IMR-90 (cell line): ENCODE measurements at regions not wholly inside any gene's neighbourhood (a gene's known extent, or its start where the extent isn't known, plus 50 kb on each side); places are given as distances from the start of the nearest gene placed in this dataset.

Experiments used
- ATAC-seq: fragments of 200-7000 bp; cut with Tn5 transposase; 2 replicates; pipeline ENCODE4 v1.9.1; 2020; ENCODE audit warnings: low read depth, mild to moderate bottlenecking, moderate library complexity
- BruUV-seq: library from RNA; stranded (reverse); fragments of 400-500 nt; replicated peaks from 2 replicates; lab custom pipeline; 2021; lab: Mats Ljungman, UMichigan
- CTCF ChIA-PET: fragments of 300-600 bp; formaldehyde crosslinking; extraction: SDS; loops from one replicate; lab custom pipeline; 2021; ENCODE audit warnings: antibody characterized with exemption; lab: Yijun Ruan, JAX
- POLR2A ChIA-PET: fragments of 300-600 bp; sonication (Branson Sonifier 250); formaldehyde crosslinking; loops from one replicate; lab custom pipeline; 2022; ENCODE audit warnings: antibody characterized with exemption; ENCODE audit not compliant: unreplicated experiment; lab: Charles Lee
- DNase-seq: peaks from one replicate; pipeline ENCODE4 v3.0.0; 2013
- H2AFZ ChIP-seq: replicated peaks from 2 replicates; pipeline ENCODE3; 2013; ENCODE audit warnings: low read length, mild to moderate bottlenecking; ENCODE audit not compliant: poor library complexity
- H2AK5ac ChIP-seq: 2 replicates; pipeline ENCODE4 v1.6.1; 2013; ENCODE audit warnings: low read depth, low read length, inconsistent platforms
- H2AK9ac ChIP-seq: replicated peaks from 2 replicates; pipeline ENCODE3; 2013; ENCODE audit warnings: mild to moderate bottlenecking, low read depth, low read length, moderate library complexity; ENCODE audit not compliant: poor library complexity
- H2BK120ac ChIP-seq: 2 replicates; pipeline ENCODE4 v1.6.1; 2013; ENCODE audit warnings: low read depth, low read length, inconsistent platforms
- H2BK15ac ChIP-seq: 3 replicates; pipeline ENCODE4 v1.6.1; 2013; ENCODE audit warnings: low read depth, low read length, inconsistent platforms
- H2BK20ac ChIP-seq: 2 replicates; pipeline ENCODE4 v1.6.1; 2013; ENCODE audit warnings: low read depth, mild to moderate bottlenecking, inconsistent platforms, low read length, moderate library complexity
- H2BK5ac ChIP-seq: 2 replicates; pipeline ENCODE4 v1.6.1; 2013; ENCODE audit warnings: mild to moderate bottlenecking, low read depth, low read length, inconsistent platforms; ENCODE audit not compliant: poor library complexity, severe bottlenecking
- H3K14ac ChIP-seq: replicated peaks from 2 replicates; pipeline ENCODE4 v1.6.1; 2013; ENCODE audit warnings: low read depth, low read length, inconsistent platforms
- H3K18ac ChIP-seq: 2 replicates; pipeline ENCODE4 v1.6.1; 2013; ENCODE audit warnings: low read depth, low read length, control low read depth
- H3K23ac ChIP-seq: 2 replicates; pipeline ENCODE4 v1.6.1; 2013; ENCODE audit warnings: low read depth, low read length, inconsistent platforms
- H3K27ac ChIP-seq: 2 replicates; pipeline ENCODE4 v1.5.1; 2013; ENCODE audit warnings: mild to moderate bottlenecking, control low read depth, low read length; ENCODE audit not compliant: insufficient read depth
- H3K27me3 ChIP-seq: 2 replicates; pipeline ENCODE4 v1.6.1; 2013; ENCODE audit warnings: low read length; ENCODE audit not compliant: control insufficient read depth, insufficient read depth
- H3K36me3 ChIP-seq: 2 replicates; pipeline ENCODE4 v1.6.1; 2013; ENCODE audit warnings: low read length, mixed read lengths; ENCODE audit not compliant: control insufficient read depth, insufficient read depth
- H3K4ac ChIP-seq: 2 replicates; pipeline ENCODE4 v1.6.1; 2013; ENCODE audit warnings: low read depth, low read length, inconsistent platforms
- H3K4me1 ChIP-seq: 2 replicates; pipeline ENCODE4 v1.6.1; 2013; ENCODE audit warnings: low read length, mixed read lengths; ENCODE audit not compliant: control insufficient read depth, insufficient read depth
- H3K4me2 ChIP-seq: 2 replicates; pipeline ENCODE4 v1.6.1; 2013; ENCODE audit warnings: low read depth, mild to moderate bottlenecking, control low read depth, low read length, moderate library complexity
- H3K4me3 ChIP-seq: 2 replicates; pipeline ENCODE4 v1.5.1; 2013; ENCODE audit warnings: low read depth, mild to moderate bottlenecking, control low read depth, low read length, moderate library complexity; ENCODE audit not compliant: insufficient read depth
- H3K56ac ChIP-seq: 2 replicates; pipeline ENCODE4 v1.6.1; 2013; ENCODE audit warnings: low read length, inconsistent platforms; ENCODE audit not compliant: insufficient read depth; ENCODE audit errors: extremely low read depth
- H3K79me1 ChIP-seq, 2 experiments: 2 replicates each; pipeline ENCODE4 v1.6.1; 2013; ENCODE audit warnings: low read length in 2 of 2, inconsistent platforms in 1 of 2, low read depth in 1 of 2
- H3K9ac ChIP-seq: 2 replicates; pipeline ENCODE4 v1.6.1; 2013; ENCODE audit warnings: low read depth, low read length, control low read depth
- H3K9me1 ChIP-seq: 2 replicates; pipeline ENCODE4 v1.6.1; 2013; ENCODE audit warnings: low read length, inconsistent platforms; ENCODE audit not compliant: insufficient read depth
- H3K9me3 ChIP-seq: 2 replicates; pipeline ENCODE4 v1.6.1; 2013; ENCODE audit warnings: low read length; ENCODE audit not compliant: control insufficient read depth, insufficient read depth
- H4K20me1 ChIP-seq: 2 replicates; pipeline ENCODE4 v1.6.1; 2013; ENCODE audit warnings: low read length, inconsistent platforms; ENCODE audit not compliant: insufficient read depth
- H4K5ac ChIP-seq: 2 replicates; pipeline ENCODE4 v1.6.1; 2013; ENCODE audit warnings: mild to moderate bottlenecking, low read depth, low read length, control low read depth
- H4K8ac ChIP-seq, 2 experiments: 2 replicates each; pipeline ENCODE4 v1.6.1; 2013; ENCODE audit warnings: low read depth in 2 of 2, low read length in 2 of 2, control low read depth in 1 of 2, inconsistent platforms in 1 of 2
- H4K91ac ChIP-seq: 2 replicates; pipeline ENCODE4 v1.6.1; 2013; ENCODE audit warnings: low read depth, low read length, inconsistent platforms; ENCODE audit not compliant: insufficient read depth
- BHLHE40 ChIP-seq: fragments of 150-350 bp; IDR thresholded peaks from 2 replicates; pipeline ENCODE4 v1.6.1; 2016; ENCODE audit warnings: mild to moderate bottlenecking, low read depth, low read length
- CEBPB ChIP-seq: IDR thresholded peaks from 2 replicates; pipeline ENCODE4 v1.6.1; 2012; ENCODE audit warnings: low read depth, low read length, improper control_type of control experiment
- CHD1 ChIP-seq: IDR thresholded peaks from 2 replicates; pipeline ENCODE4 v1.6.1; 2012; ENCODE audit warnings: low read depth, low read length, improper control_type of control experiment
- CTCF ChIP-seq: conservative IDR thresholded peaks from 2 replicates; pipeline ENCODE4 v1.5.1; 2012; ENCODE audit warnings: mild to moderate bottlenecking, low read depth, low read length, improper control_type of control experiment
- ELK1 ChIP-seq: fragments of 150-350 bp; IDR thresholded peaks from 2 replicates; pipeline ENCODE4 v1.6.1; 2016; ENCODE audit warnings: low read depth, mild to moderate bottlenecking, low read length, moderate library complexity, borderline replicate concordance
- FOS ChIP-seq: fragments of 150-350 bp; IDR thresholded peaks from 2 replicates; pipeline ENCODE4 v1.6.1; 2016; ENCODE audit warnings: low read depth, low read length
- MAFK ChIP-seq: IDR thresholded peaks from 2 replicates; pipeline ENCODE4 v1.6.1; 2012; ENCODE audit warnings: low read depth, low read length, improper control_type of control experiment
- MAZ ChIP-seq: IDR thresholded peaks from 2 replicates; pipeline ENCODE4 v1.6.1; 2012; ENCODE audit warnings: low read depth, mild to moderate bottlenecking, low read length, improper control_type of control experiment, moderate library complexity, borderline replicate concordance
- MXI1 ChIP-seq: IDR thresholded peaks from 2 replicates; pipeline ENCODE4 v1.6.1; 2012; ENCODE audit warnings: low read depth, mild to moderate bottlenecking, low read length, moderate library complexity, borderline replicate concordance
- NFE2L2 ChIP-seq: fragments of 150-350 bp; IDR thresholded peaks from 2 replicates; pipeline ENCODE4 v1.6.1; 2016; ENCODE audit warnings: low read depth, mild to moderate bottlenecking, low read length
- POLR2A ChIP-seq: IDR thresholded peaks from 2 replicates; pipeline ENCODE4 v1.6.1; 2012; ENCODE audit warnings: mild to moderate bottlenecking, low read depth, low read length
- RAD21 ChIP-seq: IDR thresholded peaks from 2 replicates; pipeline ENCODE4 v1.6.1; 2012; ENCODE audit warnings: low read length, improper control_type of control experiment
- RCOR1 ChIP-seq: IDR thresholded peaks from 2 replicates; pipeline ENCODE4 v1.6.1; 2012; ENCODE audit warnings: mild to moderate bottlenecking, low read length, improper control_type of control experiment; ENCODE audit not compliant: insufficient replicate concordance
- RFX5 ChIP-seq: IDR thresholded peaks from 2 replicates; pipeline ENCODE4 v1.8.0; 2012; ENCODE audit warnings: low read depth, mild to moderate bottlenecking, low read length, moderate library complexity
- SMC3 ChIP-seq: fragments of 150-350 bp; IDR thresholded peaks from 2 replicates; pipeline ENCODE4 v1.6.1; 2016; ENCODE audit warnings: low read depth, mild to moderate bottlenecking, antibody characterized with exemption, low read length, moderate library complexity
- USF2 ChIP-seq: fragments of 150-350 bp; IDR thresholded peaks from 2 replicates; pipeline ENCODE4 v1.6.1; 2017; ENCODE audit warnings: mild to moderate bottlenecking, antibody characterized with exemption, low read length, low read depth
- WGBS, 2 experiments: methylation state at CpG; one replicate each; pipeline versions ENCODE4 v1.1.5 to v1.1.7; 2013; ENCODE audit warnings: missing lambda C conversion rate in 2 of 2; ENCODE audit not compliant: insufficient read length in 1 of 2; ENCODE audit errors: extremely low coverage in 2 of 2; 5-methylcytosine and 5-hydroxymethylcytosine counted together
- dilution Hi-C: fragments of 300-500 bp; cut with HindIII; formaldehyde crosslinking; loops from one replicate; pipeline ENCODE4 v1.14.3; 2018; ENCODE audit warnings: low sequenced_read_pairs; ENCODE audit not compliant: unreplicated experiment
- in situ Hi-C: fragments of 300-500 bp; cut with MboI; formaldehyde crosslinking; loops from 3 replicates; pipeline ENCODE4 v1.14.3; 2019; ENCODE audit warnings: low sequenced_read_pairs, inconsistent platforms, mixed read lengths
- intact Hi-C: fragments of 100-400 bp; cut with micrococcal nuclease; formaldehyde crosslinking; loops from 2 replicates; pipeline ENCODE4 v1.10.0; 2022

DNA sequence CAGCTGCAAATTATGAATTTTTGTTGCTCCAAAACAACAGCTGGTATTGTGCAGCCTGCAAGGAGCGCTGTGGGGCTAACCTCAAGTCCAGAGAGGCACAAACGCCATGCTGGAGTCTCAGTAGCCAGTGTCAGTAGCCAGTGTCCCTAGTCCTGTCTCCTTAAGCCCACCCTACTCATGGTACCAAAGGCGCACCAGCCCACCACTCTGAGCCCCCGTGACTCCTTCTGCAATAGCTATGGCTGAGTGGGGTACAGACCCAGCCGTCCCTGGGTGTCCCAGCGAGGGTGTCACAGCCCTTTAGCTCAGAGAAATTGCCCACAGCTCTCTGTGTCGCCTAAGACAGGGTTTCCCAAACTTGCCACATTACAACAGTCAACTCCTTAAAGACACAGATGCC, 65.2 kb downstream of the ARL6IP4 start:
- no peak for DNase-seq
- H3K9me1 ChIP-seq: peaks cover 42% of the 10 kb centered on the region
- no peak overlapping the region for H3K27ac ChIP-seq
- no peak for ATAC-seq
- no peaks in the 10 kb centered on the region for H3K36me3 ChIP-seq
- in situ Hi-C loops (loop anchor here (10.0 kb wide), 1 partner anchor 189 kb away; the partner anchor contains the start of genes MPHOSPH9 and MTRFR), intact Hi-C loops (no loop called here), dilution Hi-C loops (no loop called here)
- H3K27me3 ChIP-seq: no peaks in the 10 kb centered on the region
- no TSS peak for BruUV-seq
- TF ChIP-seq MAZ (no peak), USF2 (no peak), POLR2A (no peak), SMC3 (no peak), CTCF (no peak), MAFK (no peak), NFE2L2 (no peak), RCOR1 (no peak), FOS (no peak), CEBPB (no peak), MXI1 (no peak), BHLHE40 (no peak), RAD21 (no peak), ELK1 (no peak), CHD1 (no peak), RFX5 (no peak)
- no peak overlapping the region for H2BK120ac ChIP-seq
- no peak overlapping the region for H3K4me3 ChIP-seq
- H2BK5ac ChIP-seq: no peak overlapping the region
- no peak overlapping the region for H3K23ac ChIP-seq
- no peak overlapping the region for H3K9ac ChIP-seq
- no peak overlapping the region for H3K56ac ChIP-seq
- H2AK5ac ChIP-seq: no peak overlapping the region
- no peaks in the 10 kb centered on the region for H3K9me3 ChIP-seq
- H2BK20ac ChIP-seq: no peak overlapping the region
- ChIA-PET POLR2A (no interaction called here), CTCF (interaction anchor here (0.6 to 0.7 kb wide), 2 partner anchors 14 to 597 kb away, joined by 3 read pairs; no protein-coding TSS in a partner anchor)
- H3K14ac ChIP-seq: no peak overlapping the region
- no peak overlapping the region for H3K18ac ChIP-seq
- no peak overlapping the region for H4K5ac ChIP-seq
- H4K20me1 ChIP-seq: peaks cover 12% of the 10 kb centered on the region; the same call in 1 of the 2 replicates
- no peak overlapping the region for H2BK15ac ChIP-seq
- peaks cover 6 to 60% of the 10 kb centered on the region in 2 experiments; a peak in 3 of 4 replicates for H3K79me1 ChIP-seq
- no peak overlapping the region for H4K8ac ChIP-seq
- H3K4me1 ChIP-seq: peaks cover 45% of the 10 kb centered on the region
- no peak overlapping the region; the same call in 1 of the 2 replicates for H3K4ac ChIP-seq
- H2AK9ac ChIP-seq: no peak overlapping the region
- no peak overlapping the region for H2AFZ ChIP-seq
- H3K4me2 ChIP-seq: no peak overlapping the region
- no peak overlapping the region; the same call in 1 of the 2 replicates for H4K91ac ChIP-seq
- WGBS, 2 experiments: 100% methylated on average over 1 of the region's 7 CpGs; no CpG with 5 or more reads in 1 of the 2 experiments
